ENCODE measurements at regions not wholly inside any gene's neighbourhood (a gene's known extent, or its start where the extent isn't known, plus 50 kb on each side); places are given as distances from the start of the nearest gene placed in this dataset.

DNA sequence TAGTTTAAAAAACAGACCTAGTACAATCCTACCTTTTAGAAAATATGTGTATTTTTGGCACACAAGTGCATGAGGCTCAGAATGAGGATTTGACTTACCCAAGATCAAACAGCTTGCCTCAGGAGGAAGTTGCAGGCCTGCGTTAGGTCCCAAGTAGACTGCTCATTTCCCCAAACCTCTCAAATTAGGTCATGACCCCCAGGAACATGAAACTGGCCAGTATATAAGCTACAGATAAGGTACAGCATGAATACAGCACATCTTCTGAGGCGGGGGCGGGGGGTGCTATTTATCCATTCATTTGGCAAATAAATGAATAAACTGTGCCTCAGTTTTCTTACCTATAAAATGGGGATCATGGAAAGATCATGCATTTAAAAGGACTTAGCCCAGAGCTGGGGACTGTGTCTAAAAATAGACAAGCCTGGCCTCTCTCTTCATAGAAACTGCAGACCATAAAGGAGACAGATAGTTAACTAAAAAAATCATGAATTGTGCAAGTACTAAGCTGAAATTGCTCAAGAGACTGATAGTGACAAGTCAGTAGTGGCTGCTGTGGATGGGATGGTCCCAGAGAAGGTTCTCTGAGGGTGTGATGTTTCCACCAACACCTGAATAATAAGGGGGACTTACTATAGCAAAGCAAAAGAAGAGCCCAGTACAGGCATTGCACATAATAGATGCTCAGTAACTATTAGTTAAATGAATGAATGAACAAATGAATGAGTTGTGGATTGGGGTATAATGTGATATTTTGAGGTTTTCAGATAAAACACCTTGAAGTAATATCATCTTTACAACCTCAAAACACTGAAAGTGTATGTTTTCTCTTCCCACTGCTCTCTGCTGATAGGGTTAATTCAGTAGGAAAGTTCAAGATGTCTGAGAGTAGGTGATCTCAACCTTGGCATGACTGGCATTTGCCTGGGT, 258.5 kb upstream of the PROK2 start:
- TF ChIP-seq, protein P1, sequence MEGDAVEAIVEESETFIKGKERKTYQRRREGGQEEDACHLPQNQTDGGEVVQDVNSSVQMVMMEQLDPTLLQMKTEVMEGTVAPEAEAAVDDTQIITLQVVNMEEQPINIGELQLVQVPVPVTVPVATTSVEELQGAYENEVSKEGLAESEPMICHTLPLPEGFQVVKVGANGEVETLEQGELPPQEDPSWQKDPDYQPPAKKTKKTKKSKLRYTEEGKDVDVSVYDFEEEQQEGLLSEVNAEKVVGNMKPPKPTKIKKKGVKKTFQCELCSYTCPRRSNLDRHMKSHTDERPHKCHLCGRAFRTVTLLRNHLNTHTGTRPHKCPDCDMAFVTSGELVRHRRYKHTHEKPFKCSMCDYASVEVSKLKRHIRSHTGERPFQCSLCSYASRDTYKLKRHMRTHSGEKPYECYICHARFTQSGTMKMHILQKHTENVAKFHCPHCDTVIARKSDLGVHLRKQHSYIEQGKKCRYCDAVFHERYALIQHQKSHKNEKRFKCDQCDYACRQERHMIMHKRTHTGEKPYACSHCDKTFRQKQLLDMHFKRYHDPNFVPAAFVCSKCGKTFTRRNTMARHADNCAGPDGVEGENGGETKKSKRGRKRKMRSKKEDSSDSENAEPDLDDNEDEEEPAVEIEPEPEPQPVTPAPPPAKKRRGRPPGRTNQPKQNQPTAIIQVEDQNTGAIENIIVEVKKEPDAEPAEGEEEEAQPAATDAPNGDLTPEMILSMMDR (IDR thresholded peaks at IDR 0.05): no peak
- TF ChIP-seq POLR2A (IDR thresholded peaks at IDR 0.05): no peak
- TF ChIP-seq POLR2AphosphoS5 (IDR thresholded peaks at IDR 0.05): no peak

Data from gastroesophageal sphincter (tissue), 3 donors.